ENCODE measurements at regions not wholly inside any gene's neighbourhood (a gene's known extent, or its start where the extent isn't known, plus 50 kb on each side); places are given as distances from the start of the nearest gene placed in this dataset.
"Not testable (repeated sequence)": the region's sequence is repeated elsewhere in the genome, so short reads cannot be mapped to it uniquely, and the experiment has no call there.

DNA sequence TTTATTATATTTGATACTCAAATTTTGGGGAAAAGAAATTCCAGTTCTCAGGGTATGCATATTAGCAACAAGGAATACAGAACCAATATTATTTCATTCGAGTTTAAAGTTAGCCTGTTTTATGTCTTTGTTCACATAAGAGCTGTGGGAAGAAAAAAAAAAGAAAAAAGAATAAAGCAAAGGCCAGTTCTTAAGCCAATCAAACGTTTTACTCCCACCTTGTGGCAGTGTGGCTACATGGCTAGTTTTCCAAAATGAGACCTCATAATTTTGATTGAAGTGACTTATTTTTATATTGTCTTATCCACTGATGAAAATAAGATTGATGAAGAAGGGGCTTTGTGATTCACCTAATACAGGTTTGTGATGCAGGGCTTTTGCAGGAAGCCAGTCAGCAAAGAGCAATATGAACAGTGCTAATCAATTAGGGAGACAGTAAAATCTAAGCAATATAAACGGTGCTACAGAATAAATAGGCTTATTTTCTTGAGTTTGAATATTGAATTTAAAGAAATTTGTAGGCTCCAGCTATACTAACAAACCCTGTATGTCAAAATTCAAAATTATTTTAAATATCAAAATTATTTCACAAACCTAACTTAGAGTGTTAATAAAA is 624.1 kb upstream of the FOXG1 start:
- ChIA-PET CTCF (no interaction called here), POLR2A (no interaction called here)

DNA sequence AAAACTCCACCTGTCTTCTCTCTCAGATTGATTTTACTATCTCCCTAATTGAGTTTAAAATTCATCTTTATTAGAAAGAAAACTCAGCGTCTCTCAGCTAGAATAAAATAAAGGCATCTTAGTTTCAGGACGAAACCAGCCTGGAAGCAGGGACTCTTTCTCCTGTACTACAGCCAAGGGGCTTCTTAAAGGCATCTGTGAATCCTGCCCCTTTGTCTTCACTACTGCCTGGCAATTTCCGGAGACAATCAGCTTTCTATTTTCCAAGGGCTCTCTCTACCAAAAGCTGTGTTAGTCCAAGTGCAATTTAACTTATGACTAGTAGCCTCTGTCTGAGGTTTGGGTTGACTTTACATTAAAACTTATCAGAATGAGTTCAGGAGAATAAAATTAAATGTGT is 623.3 kb upstream of the FOXG1 start:
- CTCF ChIA-PET, result no interaction called here
- POLR2A ChIA-PET, result no interaction called here

DNA sequence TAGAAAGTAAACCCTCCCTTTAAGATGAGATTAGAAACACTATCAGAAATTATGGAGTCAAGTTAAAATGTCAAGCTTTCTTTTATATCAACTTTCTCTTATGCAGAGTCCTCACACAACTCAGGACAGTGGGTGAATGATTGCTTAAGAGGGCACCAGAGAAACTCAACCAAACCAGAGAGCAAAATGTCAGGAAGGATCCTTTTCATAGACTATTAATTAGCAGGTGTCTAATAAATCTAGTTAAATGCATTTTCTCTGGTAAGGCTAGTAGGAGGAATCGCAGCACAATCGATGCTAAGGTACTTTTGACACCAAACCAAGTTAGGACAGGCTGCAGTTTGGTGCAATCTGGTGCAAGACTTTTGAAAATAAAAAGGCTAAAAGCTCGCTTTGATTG is 614.7 kb upstream of the FOXG1 start:
- CTCF ChIA-PET, result no interaction called here
- POLR2A ChIA-PET, result no interaction called here

DNA sequence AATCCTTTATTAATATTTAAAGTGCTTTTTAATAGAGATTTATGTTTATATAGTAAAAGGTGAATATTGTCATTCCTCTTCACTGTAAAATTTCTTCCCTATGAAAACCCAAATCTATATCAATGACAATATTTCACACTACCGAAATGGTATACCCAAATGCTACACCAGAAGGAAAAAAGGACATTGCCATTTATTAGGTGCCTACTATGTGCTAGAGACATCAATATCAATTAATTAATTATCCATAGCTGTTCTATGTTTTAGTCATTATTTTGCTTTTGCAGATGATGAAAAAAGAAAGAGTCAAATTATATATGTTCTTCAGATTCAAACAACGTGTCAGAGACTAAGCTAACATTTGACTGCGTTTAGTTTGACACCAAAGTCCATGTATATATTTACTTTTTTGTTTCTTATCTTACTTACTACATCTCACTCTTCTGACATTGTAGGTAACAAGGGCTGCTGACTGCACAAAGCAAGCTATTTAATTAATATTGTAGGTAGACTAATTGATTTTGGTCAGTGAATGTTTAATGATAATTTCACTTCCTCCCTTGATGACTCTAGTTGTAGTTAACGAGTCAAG is 614.0 kb upstream of the FOXG1 start:
- POLR2A ChIA-PET, result no interaction called here
- CTCF ChIA-PET, result no interaction called here

DNA sequence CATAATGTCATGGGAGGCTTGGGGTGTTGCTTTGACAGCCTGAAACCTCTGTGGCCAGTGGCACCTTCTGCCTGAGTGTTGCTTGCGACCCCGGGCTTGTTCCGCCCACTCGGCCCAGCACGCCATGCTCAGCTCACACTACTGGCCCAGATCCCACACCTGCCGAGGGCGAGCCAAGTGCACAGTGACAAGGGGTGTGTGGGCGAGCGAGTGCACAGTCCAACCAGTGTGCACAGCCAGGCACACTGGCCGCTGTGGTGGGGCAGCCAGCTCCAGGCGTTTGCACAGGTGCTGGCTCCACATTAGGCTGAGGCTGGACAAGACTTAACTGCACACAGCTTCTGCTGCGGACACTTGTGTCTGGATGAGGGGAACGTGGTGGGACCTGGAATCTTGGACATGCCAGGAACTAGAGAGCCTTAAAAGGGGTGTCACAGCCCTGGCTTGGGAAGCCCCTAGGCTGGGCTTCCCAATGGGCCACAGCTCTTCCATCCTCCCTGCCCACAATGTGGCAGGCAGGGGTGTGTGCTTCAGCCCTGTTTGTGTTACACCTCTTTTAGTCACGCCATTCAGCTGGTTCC is 609.2 kb upstream of the FOXG1 start:
- POLR2A ChIA-PET, result no interaction called here
- CTCF ChIA-PET, result no interaction called here

DNA sequence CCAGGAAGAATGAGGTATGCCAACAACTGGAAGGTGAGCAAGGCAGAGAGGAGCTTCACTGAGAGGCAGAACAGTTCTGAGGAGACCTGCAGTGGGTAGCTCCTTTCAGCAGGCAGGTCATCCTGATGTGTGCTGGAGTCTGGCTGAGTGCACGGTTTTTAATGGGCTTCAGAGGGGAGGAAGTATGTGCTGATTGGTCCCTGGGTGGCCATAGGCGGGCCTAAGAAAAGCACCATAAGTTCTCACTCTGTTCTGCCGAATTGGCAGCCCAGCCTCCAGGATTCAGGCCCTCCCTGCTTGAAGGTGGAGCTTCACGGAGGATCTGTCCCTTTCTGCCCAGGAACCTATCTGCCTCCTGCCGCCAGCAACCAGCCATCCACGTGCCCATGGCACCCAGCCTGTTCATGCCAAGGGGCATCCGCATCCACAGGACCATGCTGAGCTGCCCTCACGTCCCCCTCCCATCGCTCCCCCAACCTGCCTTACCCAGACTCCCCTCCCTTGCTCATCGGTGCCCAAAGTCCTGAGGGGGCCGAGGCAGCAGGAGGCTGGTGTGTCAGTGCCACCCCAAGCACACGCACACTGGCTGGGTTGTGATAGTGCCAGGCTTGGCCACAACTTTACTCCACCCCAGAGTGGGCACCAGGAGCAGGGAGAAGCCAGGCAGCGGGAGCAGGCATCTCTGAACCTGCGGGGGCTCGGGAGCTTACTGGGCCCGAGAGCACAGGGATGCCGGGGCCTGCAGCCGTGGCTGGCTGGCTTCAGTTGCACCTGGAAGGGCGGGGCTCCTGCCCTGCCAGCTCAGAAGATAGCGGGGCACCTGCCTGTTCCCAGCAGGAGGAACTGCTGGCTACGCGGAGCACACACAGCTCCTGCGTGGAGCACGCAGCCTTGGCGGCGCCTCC is 608.4 kb upstream of the FOXG1 start:
- CTCF ChIA-PET, result no interaction called here
- POLR2A ChIA-PET, result no interaction called here

DNA sequence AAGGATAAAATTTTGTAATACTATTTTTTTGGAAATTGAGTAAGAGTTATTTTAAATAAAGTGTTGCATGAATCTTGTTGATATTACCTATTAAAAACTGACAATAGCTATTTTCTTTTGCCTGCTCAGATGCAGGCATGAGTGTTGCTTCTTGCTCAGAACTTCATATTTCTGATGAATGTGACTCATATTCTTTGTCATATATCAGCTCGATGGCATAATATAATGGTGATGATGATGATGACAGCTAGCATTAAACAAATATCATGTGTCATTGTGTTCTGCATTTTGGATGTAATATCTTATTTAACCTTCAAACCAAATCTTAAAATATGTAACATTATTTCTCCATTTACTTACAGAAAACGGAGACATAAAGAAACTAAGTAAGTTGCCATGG is 605.5 kb upstream of the FOXG1 start:
- POLR2A ChIA-PET, result no interaction called here
- CTCF ChIA-PET, result no interaction called here

DNA sequence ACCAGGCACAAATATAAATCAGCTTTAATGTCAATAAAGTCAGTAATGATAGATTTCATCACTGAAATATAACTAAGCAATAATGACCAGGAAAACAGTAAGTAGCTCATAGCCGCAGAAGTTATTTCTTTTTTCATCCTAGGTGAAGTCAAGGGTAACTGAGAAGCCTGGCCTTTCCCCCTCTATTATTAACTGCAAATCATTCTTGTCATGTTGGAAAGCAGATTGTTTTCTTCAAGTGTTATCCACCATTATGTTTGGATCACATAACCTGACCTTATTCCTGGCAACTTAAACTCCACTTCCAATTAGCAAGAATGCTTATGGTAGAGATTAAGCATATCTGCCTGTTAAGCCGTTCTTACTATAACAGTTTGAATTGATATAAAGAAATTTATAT is 603.4 kb upstream of the FOXG1 start:
- POLR2A ChIA-PET, result no interaction called here
- CTCF ChIA-PET, result no interaction called here

DNA sequence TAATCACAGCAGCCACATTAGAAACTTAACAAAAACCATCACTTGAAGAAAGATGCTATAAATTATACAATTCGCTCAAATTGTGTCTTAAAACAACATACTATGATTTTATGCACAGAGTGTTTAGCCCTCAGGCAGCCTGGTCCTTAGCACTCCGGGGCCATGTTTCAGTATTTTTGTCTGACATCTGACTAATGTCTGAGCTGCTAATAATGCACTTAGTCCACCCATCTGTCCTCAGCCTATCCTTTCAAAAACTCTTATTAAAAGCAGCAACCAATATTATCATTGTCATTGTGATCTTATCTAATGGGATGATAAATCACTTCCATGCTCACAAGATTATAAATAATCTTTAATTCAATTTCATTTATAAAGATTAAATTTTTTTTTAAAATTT is 602.7 kb upstream of the FOXG1 start:
- CTCF ChIA-PET, result no interaction called here
- POLR2A ChIA-PET, result no interaction called here

DNA sequence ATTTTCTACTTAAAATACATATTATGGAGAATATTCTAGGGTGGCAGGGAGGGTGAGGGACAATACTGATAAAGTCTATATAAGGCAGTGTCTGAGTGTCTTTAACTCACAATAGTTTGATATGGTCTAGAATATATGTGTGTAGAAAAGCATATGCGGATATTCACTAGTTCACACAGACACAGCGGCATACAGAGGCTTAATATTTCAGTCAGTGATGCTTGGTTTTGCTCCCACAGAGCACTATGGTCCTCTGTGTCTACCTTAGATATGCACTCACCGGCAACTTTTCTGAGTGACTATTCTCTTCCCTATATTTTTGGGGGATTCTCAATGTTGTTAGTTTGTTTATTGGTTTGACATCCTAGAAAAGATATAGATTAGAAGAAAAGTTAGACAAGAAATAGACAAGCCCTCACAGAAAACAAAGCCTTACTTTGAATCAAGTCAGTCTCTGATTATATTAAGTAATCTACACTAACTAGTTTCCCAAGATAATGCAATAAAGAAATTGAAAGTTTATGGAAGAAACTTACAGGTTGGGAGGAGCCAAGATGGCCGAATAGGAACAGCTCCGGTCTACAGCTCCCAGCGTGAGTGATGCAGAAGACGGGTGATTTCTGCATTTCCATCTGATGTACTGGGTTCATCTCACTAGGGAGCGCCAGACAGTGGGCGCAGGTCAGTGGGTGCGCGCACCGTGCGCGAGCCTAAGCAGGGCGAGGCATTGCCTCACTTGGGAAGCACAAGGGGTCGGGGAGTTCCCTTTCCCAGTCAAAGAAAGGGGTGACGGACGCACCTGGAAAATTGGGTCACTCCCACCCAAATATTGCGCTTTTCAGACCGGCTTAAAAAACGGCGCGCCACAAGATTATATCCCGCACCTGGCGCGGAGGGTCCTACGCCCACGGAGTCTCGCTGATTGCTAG is 578.4 kb upstream of the FOXG1 start:
- CTCF ChIA-PET, POLR2A ChIA-PET: not testable (repeated sequence)

DNA sequence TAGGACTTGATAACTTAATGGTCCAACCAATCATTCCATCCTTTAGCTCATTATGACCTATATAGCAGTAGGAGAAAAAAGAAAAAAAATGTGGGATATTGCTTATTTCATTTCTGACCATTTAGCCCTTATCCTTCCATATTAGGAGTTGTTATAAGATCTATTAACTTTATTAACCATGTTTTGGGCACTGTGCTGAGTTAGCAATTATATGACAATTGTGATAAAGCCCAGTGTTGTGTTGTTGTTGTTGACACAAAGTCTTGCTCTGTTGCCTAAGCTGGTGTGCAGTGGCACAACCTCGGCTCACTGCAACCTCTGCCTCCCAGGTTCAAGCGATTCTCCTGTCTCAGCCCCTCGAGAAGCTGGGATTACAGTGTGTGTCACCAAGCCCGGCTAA is 569.7 kb upstream of the FOXG1 start:
- CTCF ChIA-PET, result interaction anchor here (0.7 kb wide), 1 partner anchor 1367 kb away, joined by 3 read pairs; no protein-coding TSS in a partner anchor
- POLR2A ChIA-PET, result no interaction called here

DNA sequence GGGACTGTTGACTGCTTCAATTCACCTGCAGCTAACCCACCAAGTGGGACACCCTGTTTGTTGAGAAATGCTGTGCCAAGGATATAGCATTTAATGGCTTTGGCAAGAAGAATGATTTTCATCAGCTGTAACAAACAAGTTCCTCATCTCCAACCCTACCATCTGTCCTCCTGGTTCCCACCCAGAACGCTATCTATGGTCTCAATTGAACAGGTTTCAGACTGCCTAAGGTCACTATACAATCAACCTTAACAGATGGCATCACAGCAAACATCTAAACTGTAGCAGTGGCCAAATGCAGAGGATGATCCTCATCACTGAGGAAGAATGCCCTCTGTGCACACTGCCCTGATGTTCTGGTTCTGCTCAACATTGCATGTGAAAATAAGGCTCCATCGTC is 546.2 kb upstream of the FOXG1 start:
- ChIA-PET POLR2A (no interaction called here), CTCF (no interaction called here)

DNA sequence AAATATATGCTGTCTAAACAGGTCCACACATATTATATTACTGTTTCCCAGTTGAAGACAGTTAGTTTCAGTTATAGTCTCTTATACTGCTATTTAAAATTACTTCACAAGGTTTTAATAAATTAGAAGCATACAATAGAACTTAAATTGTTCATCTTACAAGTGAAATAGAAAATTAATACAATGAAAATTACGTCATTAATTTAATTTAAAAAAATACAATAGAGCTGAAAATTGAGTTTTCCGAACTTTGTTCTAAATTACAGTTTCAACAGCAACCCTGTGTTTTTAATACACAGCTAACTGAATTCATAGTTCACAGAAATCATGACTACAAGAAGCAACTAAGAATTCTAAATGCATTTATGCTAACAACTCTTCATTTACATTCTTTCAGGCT is 525.7 kb upstream of the FOXG1 start:
- ChIA-PET CTCF (no interaction called here), POLR2A (no interaction called here)

DNA sequence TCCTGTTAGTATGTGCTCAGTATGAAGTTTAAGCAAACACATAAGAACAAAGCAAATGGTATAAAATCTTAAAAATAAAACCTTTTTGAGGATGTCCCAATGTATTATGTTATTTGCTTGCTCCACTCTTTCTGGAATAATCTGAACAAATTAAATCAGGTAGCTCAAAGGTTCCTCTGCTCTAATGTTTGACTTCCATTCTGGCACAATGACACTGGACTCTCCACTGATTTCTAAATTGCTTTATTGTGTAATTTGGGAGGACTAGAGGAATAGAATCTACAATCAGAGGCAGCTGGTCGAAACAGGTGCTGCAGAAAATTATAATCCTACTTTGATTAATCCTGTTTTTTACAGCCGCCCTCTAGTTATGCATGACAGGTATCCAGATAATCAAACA is 523.7 kb upstream of the FOXG1 start:
- POLR2A ChIA-PET, result no interaction called here
- CTCF ChIA-PET, result no interaction called here

DNA sequence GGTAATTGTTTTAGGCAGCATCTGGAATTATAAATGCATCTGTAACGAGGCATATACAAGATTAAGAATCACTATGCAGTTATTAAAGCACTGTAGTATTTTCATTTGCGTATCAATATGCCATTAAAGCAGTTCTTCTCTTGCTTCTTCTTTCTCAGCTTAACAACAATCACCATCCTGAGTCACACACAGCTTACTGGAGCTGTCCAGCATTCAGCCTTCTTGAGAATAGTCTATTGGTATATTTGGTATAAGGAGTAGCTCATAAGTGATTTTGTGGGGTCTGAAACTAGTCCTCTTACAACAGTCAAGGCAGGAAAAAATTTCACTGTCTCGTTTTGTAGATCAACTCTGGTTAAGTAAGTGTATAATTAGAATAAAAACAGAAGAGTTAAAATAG is 523.0 kb upstream of the FOXG1 start:
- ChIA-PET CTCF (no interaction called here), POLR2A (no interaction called here)

DNA sequence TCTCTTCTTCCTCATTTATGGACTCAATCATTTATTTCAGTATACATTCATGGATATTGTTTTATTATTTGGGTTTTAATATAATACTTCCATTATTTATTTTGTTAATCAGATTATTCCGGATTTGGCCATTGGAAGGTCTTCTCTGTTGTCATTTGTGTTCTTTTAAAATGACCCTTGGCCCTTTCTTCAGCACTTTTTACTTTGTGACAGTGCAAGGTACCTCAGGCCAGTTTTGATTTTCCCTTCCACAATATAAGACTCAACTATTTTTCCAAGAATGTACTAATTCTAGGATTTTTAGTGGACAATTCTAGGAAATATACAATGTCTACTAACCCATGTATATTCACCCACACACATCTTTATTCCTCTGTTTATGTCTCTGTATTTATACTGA is 521.4 kb upstream of the FOXG1 start:
- ChIA-PET POLR2A (no interaction called here), CTCF (no interaction called here)

DNA sequence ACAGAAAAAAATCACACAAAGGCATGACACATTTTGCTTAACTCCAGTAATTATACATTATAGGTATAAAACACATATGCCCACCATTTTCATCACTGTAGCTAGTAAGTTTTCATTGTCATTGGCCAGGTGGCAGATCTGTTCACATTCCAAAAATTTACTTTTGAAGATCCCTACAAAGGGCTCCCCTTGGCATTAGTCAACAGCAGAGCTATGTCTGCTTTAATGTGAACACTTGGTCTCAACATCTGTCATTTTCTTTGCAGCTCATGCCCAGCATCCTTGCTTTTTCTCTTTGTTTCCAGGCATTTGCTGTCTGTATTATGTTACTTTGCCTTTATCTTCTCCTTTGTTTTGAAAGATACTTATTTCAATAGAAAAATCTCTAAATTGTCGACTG is 519.1 kb upstream of the FOXG1 start:
- POLR2A ChIA-PET, result no interaction called here
- CTCF ChIA-PET, result no interaction called here

DNA sequence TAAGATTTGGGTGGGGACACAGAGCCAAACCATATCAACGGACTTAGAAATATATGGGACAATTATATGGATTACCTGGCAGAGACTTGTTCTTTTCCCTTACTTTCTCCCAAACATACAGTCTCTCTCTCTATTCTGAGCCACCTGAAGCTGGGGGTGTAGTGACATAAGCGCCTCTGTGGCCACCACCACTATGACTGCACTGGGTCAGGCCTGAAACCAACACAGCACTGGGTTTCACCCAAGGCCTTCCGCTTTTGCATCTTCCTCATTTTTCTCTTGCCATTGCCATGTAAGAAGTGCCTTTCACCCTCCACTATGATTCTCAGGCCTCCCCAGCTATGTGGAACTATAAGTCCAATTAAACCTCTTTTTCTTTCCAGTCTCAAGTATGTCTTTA is 514.5 kb upstream of the FOXG1 start:
- POLR2A ChIA-PET, CTCF ChIA-PET: not testable (repeated sequence)

DNA sequence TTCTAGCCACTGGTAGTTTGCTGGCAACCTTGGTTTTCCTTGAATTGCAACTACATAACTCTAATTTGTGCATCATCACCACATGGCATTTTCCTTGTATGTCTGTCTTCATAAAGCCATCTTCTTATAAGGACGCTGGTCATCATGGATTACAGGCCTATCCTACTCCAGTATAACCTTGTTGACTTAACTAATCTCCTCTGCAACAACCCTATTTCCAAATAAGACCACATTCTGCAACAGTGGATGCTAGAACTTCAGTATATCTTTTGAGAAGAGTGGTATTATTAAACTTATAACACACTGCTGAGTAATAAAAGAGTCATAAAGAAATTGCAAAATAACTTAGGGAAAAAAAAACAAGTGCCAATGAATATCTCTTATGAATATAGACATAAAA is 511.8 kb upstream of the FOXG1 start:
- POLR2A ChIA-PET, result no interaction called here
- CTCF ChIA-PET, result no interaction called here

DNA sequence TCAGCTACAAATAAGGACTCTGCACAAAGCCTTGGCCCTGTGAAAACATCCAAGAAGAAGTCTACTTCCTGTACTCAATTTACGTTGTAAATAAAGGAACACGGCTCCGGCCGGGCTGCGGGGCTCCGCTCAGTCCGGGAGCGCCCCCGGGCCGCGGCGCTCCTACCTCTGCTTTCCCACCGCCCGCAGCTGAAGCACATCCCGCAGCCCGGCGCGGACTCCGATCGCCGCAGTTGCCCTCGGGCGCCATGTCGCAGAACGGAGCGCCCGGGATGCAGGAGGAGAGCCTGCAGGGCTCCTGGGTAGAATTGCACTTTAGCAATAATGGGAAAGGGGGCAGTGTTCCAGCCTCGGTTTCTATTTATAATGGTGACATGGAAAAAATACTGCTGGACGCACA is 502.3 kb upstream of the FOXG1 start:
- POLR2A ChIA-PET, result no interaction called here
- CTCF ChIA-PET, result no interaction called here
